ENCODE measurements at regions not wholly inside any gene's neighbourhood (a gene's known extent, or its start where the extent isn't known, plus 50 kb on each side); places are given as distances from the start of the nearest gene placed in this dataset.

DNA sequence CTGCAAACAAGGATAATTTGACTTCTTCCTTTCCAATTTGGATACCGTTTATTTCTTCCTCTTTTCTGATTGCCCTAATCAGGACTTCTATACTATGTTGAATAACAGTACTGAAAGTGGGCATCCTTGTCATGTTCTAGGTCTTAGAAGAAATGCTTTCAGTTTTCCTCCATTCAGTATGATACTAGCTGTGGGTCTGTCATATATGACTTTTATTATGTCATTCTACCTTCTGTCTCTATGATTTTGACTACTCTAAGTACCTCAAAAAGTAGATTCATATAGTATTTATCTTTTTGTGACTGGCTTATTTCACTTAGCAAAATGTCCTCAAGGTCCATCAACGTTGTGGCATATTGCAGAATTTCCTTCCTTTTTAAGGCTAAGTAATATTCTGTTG is 111.5 kb upstream of the RBBP6 start:
- ChIA-PET CTCF (ENCODE audit: partially characterized antibody) (no interaction called here), POLR2A (ENCODE audit: partially characterized antibody) (no interaction called here)
- WGBS, 2 experiments (ENCODE audit: extremely low coverage in 1 of 2, insufficient coverage in 1 of 2, insufficient read length in 1 of 2, insufficient replicate concordance in 2 of 2, low coverage in 1 of 2, low lambda C conversion rate in 2 of 2, missing lambda C conversion rate in 1 of 2), result 80% methylated on average over 2 of the region's 2 CpGs; no CpG with 5 or more reads in 1 of the 2 experiments
- no peak overlapping the region for H2BK15ac ChIP-seq (ENCODE audit: low read length)
- H3K18ac ChIP-seq (ENCODE audit: extremely low read depth, low read length), result no peak overlapping the region
- no peaks in the 10 kb centered on the region; the same call in 1 of the 2 replicates for H3K23me2 ChIP-seq (ENCODE audit: low read depth, low read length)
- no peak overlapping the region for H3K23ac ChIP-seq (ENCODE audit: insufficient read length)
- peaks cover 0 to 8% (median 0%) of the 10 kb centered on the region in 4 experiments; a peak in 2 of 7 replicates for H3K4me1 ChIP-seq (replicated peaks in 1 of 4; ENCODE audit: control insufficient read depth in 3 of 4, insufficient read depth in 4 of 4, low read length in 3 of 4)
- no peak overlapping the region for H4K8ac ChIP-seq (ENCODE audit: extremely low read depth, insufficient read depth, low read length)
- no peaks in the 10 kb centered on the region for H3K79me1 ChIP-seq (ENCODE audit: low read depth, low read length)
- H3K9me3 ChIP-seq (ENCODE audit: insufficient read depth in 2 of 2, low read depth in 1 of 2, low read length in 1 of 2), result no peaks in the 10 kb centered on the region
- H3K79me2 ChIP-seq (ENCODE audit: control insufficient read depth in 1 of 2, insufficient read depth in 2 of 2, low read length in 2 of 2), result no peaks in the 10 kb centered on the region
- no peak for FAIRE-seq
- DNase-seq (ENCODE audit: low read depth in 1 of 2, low spot score in 2 of 2), result no peak
- no peak overlapping the region for H2BK20ac ChIP-seq (ENCODE audit: low read length)
- no peak overlapping the region for H3K9ac ChIP-seq (replicated peaks in 1 of 4; ENCODE audit: extremely low read depth in 1 of 4, low read depth in 3 of 4, low read length in 3 of 4)
- H3K27me3 ChIP-seq (replicated peaks in 1 of 4; ENCODE audit: control insufficient read depth in 3 of 4, extremely low read depth in 1 of 4, insufficient read depth in 3 of 4, low read length in 3 of 4), result no peaks in the 10 kb centered on the region
- H4K91ac ChIP-seq (replicated peaks; ENCODE audit: insufficient read length, low read length), result no peak overlapping the region
- H2AK5ac ChIP-seq (ENCODE audit: low read depth, low read length), result no peak overlapping the region
- H2AFZ ChIP-seq (ENCODE audit: low read length), result no peak overlapping the region
- H3K4ac ChIP-seq (replicated peaks; ENCODE audit: insufficient read length, low read depth, low read length), result no peak overlapping the region
- H2BK5ac ChIP-seq (ENCODE audit: low read depth, low read length), result no peak overlapping the region
- H3K56ac ChIP-seq (replicated peaks; ENCODE audit: insufficient read length, low read depth, low read length), result no peak overlapping the region
- no peak overlapping the region for H3K27ac ChIP-seq (ENCODE audit: low read depth, low read length)
- H2BK120ac ChIP-seq (replicated peaks; ENCODE audit: low read depth, low read length), result no peak overlapping the region
- H3K4me2 ChIP-seq (ENCODE audit: insufficient read depth in 1 of 2, low read depth in 2 of 2, low read length in 2 of 2), result no peak overlapping the region
- no peaks in the 10 kb centered on the region for H3K36me3 ChIP-seq (ENCODE audit: control insufficient read depth in 2 of 4, insufficient read depth in 4 of 4, low read length in 3 of 4)
- H2BK12ac ChIP-seq (ENCODE audit: low read depth, low read length), result no peak overlapping the region
- H3K14ac ChIP-seq (ENCODE audit: insufficient read length), result no peak overlapping the region
- H4K5ac ChIP-seq (ENCODE audit: insufficient read length, low read depth, low read length), result no peak overlapping the region
- H3K4me3 ChIP-seq (ENCODE audit: extremely low read depth in 1 of 4, insufficient read depth in 2 of 4, low read depth in 3 of 4, low read length in 4 of 4), result no peak overlapping the region
- H4K20me1 ChIP-seq (replicated peaks in 1 of 2; ENCODE audit: control insufficient read depth in 1 of 2, insufficient read depth in 2 of 2, low read length in 2 of 2), result no peaks in the 10 kb centered on the region
- TF ChIP-seq SAP30 (IDR thresholded peaks at IDR 0.05; ENCODE audit: insufficient read depth, insufficient replicate concordance, low read length) (no peak), ATF3 (IDR thresholded peaks at IDR 0.05; ENCODE audit: insufficient read depth, low read depth, low read length) (no peak), KDM4A (IDR thresholded peaks at IDR 0.05; ENCODE audit: low read depth, low read length, severe bottlenecking) (no peak), SIRT6 (IDR thresholded peaks at IDR 0.05; ENCODE audit: low read length) (no peak), TEAD4 (IDR thresholded peaks at IDR 0.05; ENCODE audit: low read depth, low read length) (no peak), RFX5 (IDR thresholded peaks at IDR 0.05; ENCODE audit: borderline replicate concordance, low read depth, low read length) (no peak), NRF1 (IDR thresholded peaks at IDR 0.05; ENCODE audit: low read depth, low read length) (no peak), KDM1A (IDR thresholded peaks at IDR 0.05; ENCODE audit: borderline replicate concordance, low read length) (no peak), RXRA (IDR thresholded peaks at IDR 0.05; ENCODE audit: insufficient read depth, low read depth, low read length) (no peak), KDM5A (IDR thresholded peaks at IDR 0.05; ENCODE audit: low read length) (no peak), CBX5 (IDR thresholded peaks at IDR 0.05; ENCODE audit: low read depth, low read length) (no peak), PHF8 (conservative IDR thresholded peaks at IDR 0.05; ENCODE audit: low read depth, low read length) (no peak), SRF (IDR thresholded peaks at IDR 0.05; ENCODE audit: low read depth, low read length) (no peak)
- TF ChIP-seq, protein P1, sequence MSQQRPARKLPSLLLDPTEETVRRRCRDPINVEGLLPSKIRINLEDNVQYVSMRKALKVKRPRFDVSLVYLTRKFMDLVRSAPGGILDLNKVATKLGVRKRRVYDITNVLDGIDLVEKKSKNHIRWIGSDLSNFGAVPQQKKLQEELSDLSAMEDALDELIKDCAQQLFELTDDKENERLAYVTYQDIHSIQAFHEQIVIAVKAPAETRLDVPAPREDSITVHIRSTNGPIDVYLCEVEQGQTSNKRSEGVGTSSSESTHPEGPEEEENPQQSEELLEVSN (IDR thresholded peaks at IDR 0.05), result no peak

Measured in H1 (cell line).